ENCODE measurements at regions not wholly inside any gene's neighbourhood (a gene's known extent, or its start where the extent isn't known, plus 50 kb on each side); places are given as distances from the start of the nearest gene placed in this dataset.
A peak's percentile ranks its signal among the peaks of the same experiment; 100 is the strongest.

GRCh38 chr21:43345046-43345745, 81.7 kb downstream of the SIK1 start:
- Mint-ChIP-seq H3K4me1 (peaks cover 0 to 6% (median 1%) of the 10 kb centered on the region in 4 donors), H3K27me3 (no peaks in the 10 kb centered on the region), H3K9me3 (no peaks in the 10 kb centered on the region), H3K36me3 (no peaks in the 10 kb centered on the region), H3K4me3 (no peak overlapping the region), H3K27ac (peak overlapping the region in 2 of 10 donors; percentile 15 to 18)
- POLR2A ChIA-PET, result no interaction called here
- ATAC-seq (no peak), DNase-seq (no peak)

- H3K27ac Mint-ChIP-seq, result peak overlapping the region in 1 of 10 donors; percentile 11
Observed at GRCh38 chr21:43343992-43344886, 82.7 kb downstream of the SIK1 start.

GRCh38 chr21:43343095-43343991, 83.6 kb downstream of the SIK1 start:
- no peaks in the 10 kb centered on the region for H3K36me3 Mint-ChIP-seq
- no peaks in the 10 kb centered on the region for H3K9me3 Mint-ChIP-seq
- H3K4me1 Mint-ChIP-seq, result peaks cover 2 to 16% (median 8%) of the 10 kb centered on the region in 4 donors
- peak overlapping the region in 1 of 10 donors; percentile 88 for H3K27ac Mint-ChIP-seq
- H3K27me3 Mint-ChIP-seq, result peaks cover 0 to 10% (median 5%) of the 10 kb centered on the region in 5 donors
- no peak for ATAC-seq
- DNase-seq, result no peak
- no peak overlapping the region for H3K4me3 Mint-ChIP-seq
- POLR2A ChIA-PET, result no interaction called here

More at GRCh38 chr21:43343992-43344886, 82.7 kb downstream of the SIK1 start:
- no peaks in the 10 kb centered on the region for H3K9me3 Mint-ChIP-seq
- no peak for DNase-seq
- H3K4me3 Mint-ChIP-seq, result no peak overlapping the region
- no peak for ATAC-seq
- POLR2A ChIA-PET, result no interaction called here
- peaks cover 0 to 4% (median 2%) of the 10 kb centered on the region in 5 donors for H3K27me3 Mint-ChIP-seq
- peaks cover 0 to 8% (median 3%) of the 10 kb centered on the region in 4 donors for H3K4me1 Mint-ChIP-seq
- H3K36me3 Mint-ChIP-seq, result no peaks in the 10 kb centered on the region

GRCh38 chr21:43342301-43342881, 84.5 kb downstream of the SIK1 start:
- H3K27ac Mint-ChIP-seq, result peak overlapping the region in 2 of 10 donors; percentile 43 to 61
- ATAC-seq, result no peak

GRCh38 chr21:43341378-43342161, 85.4 kb downstream of the SIK1 start:
- H3K27me3 Mint-ChIP-seq, result peaks cover 0 to 10% (median 5%) of the 10 kb centered on the region in 5 donors
- POLR2A ChIA-PET, result no interaction called here
- H3K9me3 Mint-ChIP-seq, result peaks cover 0 to 15% (median 0%) of the 10 kb centered on the region in 9 donors
- DNase-seq, result no peak
- peak overlapping the region in 2 of 10 donors; percentile 27 to 70 for H3K27ac Mint-ChIP-seq
- H3K4me1 Mint-ChIP-seq, result peaks cover 6 to 31% (median 14%) of the 10 kb centered on the region in 4 donors
- no peak for ATAC-seq
- no peak overlapping the region for H3K4me3 Mint-ChIP-seq
- H3K36me3 Mint-ChIP-seq, result no peaks in the 10 kb centered on the region

More at GRCh38 chr21:43342301-43342881, 84.5 kb downstream of the SIK1 start:
- Mint-ChIP-seq H3K4me1 (peaks cover 6 to 24% (median 13%) of the 10 kb centered on the region in 4 donors), H3K36me3 (no peaks in the 10 kb centered on the region), H3K9me3 (peaks cover 0 to 9% (median 0%) of the 10 kb centered on the region in 9 donors), H3K4me3 (no peak overlapping the region), H3K27me3 (peaks cover 0 to 10% (median 5%) of the 10 kb centered on the region in 5 donors)
- no peak for DNase-seq
- POLR2A ChIA-PET, result no interaction called here

- Mint-ChIP-seq H3K27me3 (peaks cover 0 to 10% (median 5%) of the 10 kb centered on the region in 5 donors), H3K9me3 (peaks cover 0 to 15% (median 0%) of the 10 kb centered on the region in 9 donors), H3K27ac (peak overlapping the region in 1 of 10 donors; percentile 25), H3K4me1 (peaks cover 6 to 25% (median 13%) of the 10 kb centered on the region in 4 donors), H3K4me3 (no peak overlapping the region), H3K36me3 (no peaks in the 10 kb centered on the region)
- DNase-seq (no peak), ATAC-seq (no peak)
- POLR2A ChIA-PET, result no interaction called here
Observed at GRCh38 chr21:43340491-43341377, 86.2 kb downstream of the SIK1 start.

GRCh38 chr21:43339668-43340067, 87.3 kb downstream of the SIK1 start:
- Mint-ChIP-seq H3K9me3 (peaks cover 0 to 15% (median 0%) of the 10 kb centered on the region in 9 donors), H3K4me3 (no peak overlapping the region), H3K36me3 (no peaks in the 10 kb centered on the region), H3K27ac (peak overlapping the region in 1 of 10 donors; percentile 62), H3K4me1 (peaks cover 6 to 25% (median 13%) of the 10 kb centered on the region in 4 donors), H3K27me3 (peaks cover 0 to 10% (median 5%) of the 10 kb centered on the region in 5 donors)
- DNase-seq (no peak), ATAC-seq (no peak)
- POLR2A ChIA-PET, result no interaction called here

GRCh38 chr21:43338951-43339350, 88.0 kb downstream of the SIK1 start:
- ATAC-seq (no peak), DNase-seq (no peak)
- Mint-ChIP-seq H3K4me3 (no peak overlapping the region), H3K9me3 (peaks cover 0 to 15% (median 0%) of the 10 kb centered on the region in 9 donors), H3K27ac (peak overlapping the region in 5 of 10 donors; percentile 27 to 90 (median 55)), H3K36me3 (no peaks in the 10 kb centered on the region), H3K4me1 (peaks cover 8 to 25% (median 13%) of the 10 kb centered on the region in 4 donors), H3K27me3 (peaks cover 0 to 10% (median 5%) of the 10 kb centered on the region in 5 donors)
- POLR2A ChIA-PET, result no interaction called here

GRCh38 chr21:43337901-43338655, 88.9 kb downstream of the SIK1 start:
- H3K4me3 Mint-ChIP-seq, result no peak overlapping the region
- peaks cover 0 to 10% (median 5%) of the 10 kb centered on the region in 5 donors for H3K27me3 Mint-ChIP-seq
- peaks cover 8 to 25% (median 13%) of the 10 kb centered on the region in 4 donors for H3K4me1 Mint-ChIP-seq
- POLR2A ChIA-PET, result interaction anchor here (0.7 kb wide), 1 partner anchor 57 kb away, joined by 3 read pairs; no protein-coding TSS in a partner anchor
- peak overlapping the region in 7 of 10 donors; percentile 75 to 90 (median 82) for H3K27ac Mint-ChIP-seq
- DNase-seq (no peak), ATAC-seq (peak in 1 of 2 donors; percentile 33)
- no peaks in the 10 kb centered on the region for H3K36me3 Mint-ChIP-seq
- peaks cover 0 to 15% (median 0%) of the 10 kb centered on the region in 9 donors for H3K9me3 Mint-ChIP-seq

- Mint-ChIP-seq H3K4me1 (peaks cover 9 to 25% (median 14%) of the 10 kb centered on the region in 4 donors), H3K36me3 (no peaks in the 10 kb centered on the region), H3K27ac (peak overlapping the region in 4 of 10 donors; percentile 1 to 58 (median 54)), H3K27me3 (peaks cover 0 to 11% (median 5%) of the 10 kb centered on the region in 5 donors), H3K4me3 (no peak overlapping the region), H3K9me3 (peaks cover 0 to 15% (median 0%) of the 10 kb centered on the region in 9 donors)
- ATAC-seq, result no peak
- no peak for DNase-seq
- POLR2A ChIA-PET, result no interaction called here
Observed at GRCh38 chr21:43335119-43335518, 91.8 kb downstream of the SIK1 start.

All from naive thymus-derived CD8-positive, alpha-beta T cell (primary cell).